Heart right ventricle (tissue), 16 donors: ENCODE measurements at regions not wholly inside any gene's neighbourhood (a gene's known extent, or its start where the extent isn't known, plus 50 kb on each side); places are given as distances from the start of the nearest gene placed in this dataset.

Experiments used
- ATAC-seq, 8 donors: fragments of 200-7000 bp; cut with Tn5 transposase; one replicate each; pipeline ENCODE4 v1.9.1; 2020; ENCODE audit warnings: mild to moderate bottlenecking in 8 of 8, moderate library complexity in 8 of 8, moderate number of reproducible peaks in 1 of 8
- DNase-seq, 2 donors: peaks; one replicate each; pipeline ENCODE4 v3.0.0-alpha.2; 2020
- H3K27ac ChIP-seq, 10 donors: fragments of 200-600 bp; sonication (generic) in 2 of 10; one replicate each; pipeline versions ENCODE4 v1.5.0 to v1.8.0; 2020 to 2022; ENCODE audit warnings: mild to moderate bottlenecking in 3 of 10
- H3K27me3 ChIP-seq, 7 donors: fragments of 200-600 bp; one replicate each; pipeline ENCODE4 v1.8.0; 2021 to 2022; ENCODE audit warnings: mild to moderate bottlenecking in 2 of 7
- H3K36me3 ChIP-seq, 9 donors: fragments of 200-600 bp; sonication (generic) in 1 of 9; one replicate each; pipeline versions ENCODE4 v1.5.0 to v1.8.0; 2020 to 2022; ENCODE audit warnings: mild to moderate bottlenecking in 2 of 9
- H3K4me1 ChIP-seq, 9 donors: fragments of 200-600 bp; sonication (generic) in 1 of 9; one replicate each; pipeline versions ENCODE4 v1.5.0 to v1.8.0; 2020 to 2022; ENCODE audit warnings: mild to moderate bottlenecking in 4 of 9
- H3K4me3 ChIP-seq, 10 donors: fragments of 200-600 bp; sonication (generic) in 2 of 10; one replicate each; pipeline versions ENCODE4 v1.5.0 to v1.8.0; 2020 to 2022; ENCODE audit warnings: mild to moderate bottlenecking in 7 of 10, moderate library complexity in 2 of 10
- H3K9me3 ChIP-seq, 11 donors: fragments of 200-600 bp in 10 of 11; sonication (generic) in 2 of 11; one replicate each; pipeline versions ENCODE4 v1.5.0 to v1.8.0; 2013 to 2022; ENCODE audit warnings: mild to moderate bottlenecking in 2 of 11, control low read depth in 1 of 11, moderate library complexity in 1 of 11
- CTCF ChIP-seq, 9 donors: fragments of 200-600 bp; sonication (generic) in 2 of 9; IDR thresholded peaks; one replicate each; pipeline versions ENCODE4 v1.5.0 to v1.8.0; 2021 to 2022; ENCODE audit warnings: antibody characterized with exemption in 9 of 9, mild to moderate bottlenecking in 5 of 9, moderate library complexity in 1 of 9
- whole genome bisulfite sequencing, 2 donors: extraction: QIAGEN DNeasy Blood & Tissue Kit; methylation state at CpG; one replicate each; pipeline ENCODE4 v1.1.7; 2013; ENCODE audit warnings: inconsistent platforms in 1 of 2; 5-methylcytosine and 5-hydroxymethylcytosine counted together
- intact Hi-C, 10 donors: fragments of 100-400 bp; cut with DNase I; formaldehyde crosslinking; loops; one replicate each; pipeline versions ENCODE4 v1.11.1 to v1.14.2; 2022
- donor health status: Arrhythmogenic right ventricular cardiomyopathy.
- donor health status: ischemic (EF 13 %, LVEDD 7.1; RV severe dilation, severe dysfunction).
- donor health status: healthy with polysubstance abuse.
- donor health status: DM: no; HTN: yes; CAD: no.
- donor health status: DM: no; HTN: no; CAD: no.
- donor health status: ischemic (EF 25% LVEDD 6.9; RV normal size, moderate dysfunction).
- donor health status: ischemic (EF 25% LVEDD 5.7; RV mildly dilated, moderate dysfunction).
- donor health status: healthy.
- donor health status: DM: yes; HTN: yes; CAD: no.
- donor health status: Ischemic cardiomyopathy.
- donor health status: ischemic (EF 35%, LVEDD 5.7; RV mildly dilated, moderate dysfunction).
- donor health status: nonischemic (EF 11% LVEDD 7.7; RV severe dilation, severe dysfunction).
- donor health status: DM: yes; HTN: yes; CAD: no.
- donor health status: PGD.
- donor health status: ischemic (EF 29% LVEDD 5.4; RV normal size, mild dysfunction).
- donor health status: nonischemic (EF 23%, LVEDD 6.1; RV moderate dilation, normal function).

GRCh38 chr22:48891688-48892577 lies 935.7 kb downstream of the BRD1 start:
- Histone ChIP-seq H3K4me1 (no peaks in the 10 kb centered on the region), H3K36me3 (no peaks in the 10 kb centered on the region), H3K9me3 (peaks cover 0 to 6% (median 0%) of the 10 kb centered on the region in 11 donors), H3K27ac (no peak overlapping the region), H3K27me3 (peaks cover 0 to 54% (median 10%) of the 10 kb centered on the region in 7 donors), H3K4me3 (no peak overlapping the region)
- no peak for DNase-seq
- intact Hi-C loops, result no loop called here
- 58 to 60% methylated on average over 9 of the region's 9 CpGs for WGBS, 2 donors
- ATAC-seq, result no peak
- no peak for TF ChIP-seq CTCF (IDR thresholded peaks at IDR 0.05)

DNA sequence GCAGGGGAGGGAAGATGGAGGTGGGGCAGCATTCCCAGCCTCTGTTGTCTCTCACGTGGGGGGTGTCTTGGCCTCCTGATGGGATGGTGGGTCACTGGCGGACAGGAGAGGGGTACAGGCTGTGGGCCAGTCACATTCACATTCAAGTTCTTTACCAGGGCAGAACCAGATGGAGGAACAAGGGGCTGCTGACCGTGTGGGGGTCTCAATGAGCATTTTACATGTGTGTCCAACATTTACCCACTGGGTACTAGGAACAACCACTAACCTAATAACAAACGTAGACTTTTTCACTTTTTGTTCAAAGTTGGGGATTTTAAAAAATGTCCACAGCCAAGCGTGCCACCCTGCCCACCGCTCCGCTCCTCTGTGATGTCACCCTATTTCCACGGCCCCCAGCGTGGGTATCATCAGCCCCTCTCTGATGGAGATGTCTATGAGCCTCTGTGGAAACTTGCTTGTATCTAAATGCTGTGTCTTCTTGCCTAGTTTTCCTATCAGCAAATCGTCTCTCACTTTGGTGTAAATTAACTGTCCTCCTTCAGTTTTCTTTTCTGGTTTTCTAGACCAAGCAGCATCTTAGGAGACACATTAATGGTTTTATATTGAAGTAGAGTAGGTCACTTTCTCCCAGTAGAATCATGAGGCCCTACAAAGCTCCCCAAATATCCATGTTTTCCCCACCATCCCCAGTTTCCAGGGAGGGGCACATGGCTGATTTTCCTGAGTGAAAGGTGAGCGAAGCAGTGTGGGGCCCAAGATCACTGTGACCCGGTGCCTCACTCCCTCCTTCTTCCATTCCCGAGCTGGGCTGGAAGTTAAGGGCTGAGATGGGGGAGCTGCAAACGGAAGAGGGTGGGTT lies 936.7 kb downstream of the BRD1 start:
- DNase-seq, result peak in 1 of 2 donors; percentile 1

DNA sequence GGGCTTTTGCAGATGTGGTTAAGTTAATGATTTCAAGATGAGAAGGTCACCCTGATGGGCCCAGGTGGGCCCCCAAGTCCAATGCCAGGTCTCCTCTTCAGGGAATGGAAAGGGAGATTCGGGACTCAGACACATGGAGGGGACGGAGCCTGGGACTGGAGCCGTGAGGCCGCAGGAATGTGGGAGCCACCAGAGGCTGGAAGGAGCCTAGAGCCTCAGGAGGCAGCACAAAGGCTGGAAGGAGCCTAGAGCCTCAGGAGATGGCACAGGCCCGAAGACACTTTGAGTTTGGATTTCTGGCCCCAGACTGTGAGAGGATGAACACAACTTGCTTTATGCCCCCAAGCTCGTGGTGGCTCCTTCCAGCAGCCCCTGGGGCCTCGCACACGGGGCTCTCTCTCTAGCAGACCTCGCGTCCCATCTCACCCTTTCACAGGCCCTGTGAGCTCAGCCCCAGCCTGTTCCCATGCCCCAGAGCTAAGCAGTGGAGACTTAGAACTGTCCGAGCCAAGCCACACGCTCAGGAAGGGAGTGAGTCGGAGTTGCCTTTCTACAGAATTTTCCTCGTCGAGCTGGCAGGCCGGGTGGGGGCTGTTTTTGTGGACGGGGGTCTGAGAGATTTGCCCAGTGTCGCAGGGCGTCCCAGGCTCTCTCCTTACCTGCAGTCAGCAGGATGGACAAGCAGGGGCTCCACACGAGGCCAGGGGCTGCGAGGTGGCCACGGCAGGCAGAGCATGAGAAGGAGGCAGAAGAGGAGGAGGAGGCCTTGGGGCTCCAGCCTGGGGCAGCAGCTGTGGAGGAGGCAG lies 937.6 kb downstream of the BRD1 start:
- WGBS, 2 donors, result 67 to 70% methylated on average over 22 of the region's 22 CpGs
- ATAC-seq (no peak), DNase-seq (no peak)
- Histone ChIP-seq H3K9me3 (peaks cover 0 to 6% (median 0%) of the 10 kb centered on the region in 11 donors), H3K36me3 (no peaks in the 10 kb centered on the region), H3K27me3 (peaks cover 0 to 56% (median 11%) of the 10 kb centered on the region in 7 donors), H3K4me1 (no peaks in the 10 kb centered on the region), H3K27ac (no peak overlapping the region), H3K4me3 (no peak overlapping the region)
- intact Hi-C loops, result no loop called here
- no peak for TF ChIP-seq CTCF (IDR thresholded peaks at IDR 0.05)

More for the DNA sequence above, 936.7 kb downstream of the BRD1 start:
- intact Hi-C loops, result no loop called here
- H3K27ac ChIP-seq, result no peak overlapping the region
- no peak for TF ChIP-seq CTCF (IDR thresholded peaks at IDR 0.05)
- H3K4me3 ChIP-seq, result no peak overlapping the region
- peaks cover 0 to 53% (median 11%) of the 10 kb centered on the region in 7 donors for H3K27me3 ChIP-seq
- no peak for ATAC-seq
- no peaks in the 10 kb centered on the region for H3K36me3 ChIP-seq
- no peaks in the 10 kb centered on the region for H3K4me1 ChIP-seq
- H3K9me3 ChIP-seq, result peaks cover 0 to 6% (median 0%) of the 10 kb centered on the region in 11 donors
- 75 to 77% methylated on average over 14 of the region's 14 CpGs for WGBS, 2 donors
